GM18499 (cell line): ENCODE measurements at regions not wholly inside any gene's neighbourhood (a gene's known extent, or its start where the extent isn't known, plus 50 kb on each side); places are given as distances from the start of the nearest gene placed in this dataset.
"Not testable (repeated sequence)": the region's sequence is repeated elsewhere in the genome, so short reads cannot be mapped to it uniquely, and the experiment has no call there.

Experiments
- ATAC-seq: cut with Tn5 transposase; IDR thresholded peaks from one replicate; pipeline ENCODE4 v1.9.1; 2021; ENCODE audit warnings: moderate number of reproducible peaks; ENCODE audit not compliant: insufficient read depth, unreplicated experiment

- not testable (repeated sequence) for ATAC-seq
These were observed 94.3 kb downstream of the KCNJ12 start for GRCh38 chr17:21470422-21470821.

GRCh38 chr17:21470861-21471260 lies 94.7 kb downstream of the KCNJ12 start:
- ATAC-seq, result no peak

GRCh38 chr17:21474815-21475214 lies 98.7 kb downstream of the KCNJ12 start:
- no peak for ATAC-seq

- no peak for ATAC-seq
These were observed 99.4 kb downstream of the KCNJ12 start for GRCh38 chr17:21475571-21475970.

- ATAC-seq, result no peak
These were observed 100.7 kb downstream of the KCNJ12 start for GRCh38 chr17:21476867-21477266.

- ATAC-seq, result no peak
These were observed 106.2 kb downstream of the KCNJ12 start for GRCh38 chr17:21482189-21482865.

GRCh38 chr17:21488043-21488442 lies 111.9 kb downstream of the KCNJ12 start:
- not testable (repeated sequence) for ATAC-seq

- ATAC-seq, result no peak
These were observed 117.8 kb downstream of the KCNJ12 start for GRCh38 chr17:21493993-21494392.

GRCh38 chr17:21495281-21495680 lies 119.1 kb downstream of the KCNJ12 start:
- ATAC-seq, result no peak

- ATAC-seq, result no peak
These were observed 123.9 kb downstream of the KCNJ12 start for GRCh38 chr17:21500064-21500463.

GRCh38 chr17:21501927-21502700 lies 126.0 kb downstream of the KCNJ12 start:
- not testable (repeated sequence) for ATAC-seq

- no peak for ATAC-seq
These were observed 130.0 kb downstream of the KCNJ12 start for GRCh38 chr17:21505819-21506815.

- not testable (repeated sequence) for ATAC-seq
These were observed 131.6 kb downstream of the KCNJ12 start for GRCh38 chr17:21507806-21508205.

GRCh38 chr17:21508211-21508610 lies 132.1 kb downstream of the KCNJ12 start:
- no peak for ATAC-seq

- ATAC-seq, result not testable (repeated sequence)
These were observed 133.2 kb downstream of the KCNJ12 start for GRCh38 chr17:21509356-21509755.

GRCh38 chr17:21510686-21511362 lies 134.7 kb downstream of the KCNJ12 start:
- ATAC-seq, result no peak

GRCh38 chr17:21511363-21512195 lies 135.4 kb downstream of the KCNJ12 start:
- no peak for ATAC-seq

GRCh38 chr17:21512307-21513011 lies 136.3 kb downstream of the KCNJ12 start:
- no peak for ATAC-seq
